IPS-20b (cell line): ENCODE measurements at regions not wholly inside any gene's neighbourhood (a gene's known extent, or its start where the extent isn't known, plus 50 kb on each side); places are given as distances from the start of the nearest gene placed in this dataset.
A peak's percentile ranks its signal among the peaks of the same experiment; 100 is the strongest.

Experiments
- H3K27ac ChIP-seq: one replicate; pipeline ENCODE4 v1.5.1; 2013; ENCODE audit warnings: low read length
- H3K27me3 ChIP-seq: 2 replicates; pipeline ENCODE4 v1.6.1; 2013; ENCODE audit warnings: mild to moderate bottlenecking, low read length, inconsistent platforms; ENCODE audit not compliant: insufficient read depth
- H3K36me3 ChIP-seq: 2 replicates; pipeline ENCODE4 v1.6.1; 2013; ENCODE audit warnings: low read depth, mild to moderate bottlenecking, inconsistent platforms, low read length, moderate library complexity; ENCODE audit not compliant: insufficient read depth
- H3K4me1 ChIP-seq: 2 replicates; pipeline ENCODE4 v1.6.1; 2013; ENCODE audit warnings: mild to moderate bottlenecking, control low read depth, inconsistent platforms, low read length, moderate library complexity; ENCODE audit not compliant: insufficient read depth
- H3K4me3 ChIP-seq: 2 replicates; pipeline ENCODE4 v1.5.1; 2013; ENCODE audit warnings: mild to moderate bottlenecking, low read length, inconsistent platforms
- H3K9ac ChIP-seq: 2 replicates; pipeline ENCODE4 v1.6.1; 2013; ENCODE audit warnings: low read depth, mild to moderate bottlenecking, inconsistent platforms, low read length, moderate library complexity
- H3K9me3 ChIP-seq: 2 replicates; pipeline ENCODE4 v1.6.1; 2013; ENCODE audit warnings: mild to moderate bottlenecking, low read depth, low read length, inconsistent platforms; ENCODE audit not compliant: insufficient read depth

- Histone ChIP-seq H3K36me3 (no peaks in the 10 kb centered on the region), H3K9me3 (no peaks in the 10 kb centered on the region), H3K9ac (peak overlapping the region; percentile 14; the same call in 1 of the 2 replicates), H3K4me1 (peaks cover 45% of the 10 kb centered on the region), H3K27ac (peak overlapping the region; percentile 10), H3K4me3 (peak overlapping the region; percentile 19; the same call in 1 of the 2 replicates), H3K27me3 (no peaks in the 10 kb centered on the region)
Measured at GRCh38 chr9:110114859-110115201, 93.1 kb downstream of the C9orf152 start.

GRCh38 chr9:110115341-110115820, 92.6 kb downstream of the C9orf152 start:
- Histone ChIP-seq H3K27me3 (no peaks in the 10 kb centered on the region), H3K27ac (peak overlapping the region; percentile 10), H3K9me3 (no peaks in the 10 kb centered on the region), H3K4me1 (peaks cover 45% of the 10 kb centered on the region), H3K9ac (no peak overlapping the region; the same call in 1 of the 2 replicates), H3K36me3 (no peaks in the 10 kb centered on the region), H3K4me3 (no peak overlapping the region)

GRCh38 chr9:110115826-110116542, 92.0 kb downstream of the C9orf152 start:
- Histone ChIP-seq H3K27me3 (no peaks in the 10 kb centered on the region), H3K9me3 (no peaks in the 10 kb centered on the region), H3K27ac (peak overlapping the region; percentile 10), H3K4me1 (peaks cover 44% of the 10 kb centered on the region), H3K9ac (no peak overlapping the region; the same call in 1 of the 2 replicates), H3K4me3 (no peak overlapping the region), H3K36me3 (no peaks in the 10 kb centered on the region)

GRCh38 chr9:110116543-110116885, 91.4 kb downstream of the C9orf152 start:
- no peaks in the 10 kb centered on the region for H3K36me3 ChIP-seq

GRCh38 chr9:110121170-110121569, 86.8 kb downstream of the C9orf152 start:
- Histone ChIP-seq H3K27me3 (no peaks in the 10 kb centered on the region), H3K27ac (no peak overlapping the region), H3K4me1 (peaks cover 41% of the 10 kb centered on the region), H3K36me3 (no peaks in the 10 kb centered on the region), H3K9ac (peak overlapping the region; percentile 8; the same call in 1 of the 2 replicates), H3K9me3 (no peaks in the 10 kb centered on the region), H3K4me3 (no peak overlapping the region)

More at GRCh38 chr9:110116543-110116885, 91.4 kb downstream of the C9orf152 start:
- Histone ChIP-seq H3K27ac (no peak overlapping the region), H3K9ac (no peak overlapping the region), H3K4me3 (no peak overlapping the region), H3K27me3 (no peaks in the 10 kb centered on the region), H3K4me1 (peaks cover 44% of the 10 kb centered on the region), H3K9me3 (no peaks in the 10 kb centered on the region)

- H3K4me1 ChIP-seq = peaks cover 50% of the 10 kb centered on the region
Measured at GRCh38 chr9:110123341-110124095, 84.4 kb downstream of the C9orf152 start.

GRCh38 chr9:110124439-110124838, 83.5 kb downstream of the C9orf152 start:
- Histone ChIP-seq H3K9me3 (no peaks in the 10 kb centered on the region), H3K27ac (no peak overlapping the region), H3K4me3 (no peak overlapping the region), H3K36me3 (no peaks in the 10 kb centered on the region), H3K4me1 (peaks cover 56% of the 10 kb centered on the region), H3K27me3 (no peaks in the 10 kb centered on the region), H3K9ac (no peak overlapping the region)

More at GRCh38 chr9:110123341-110124095, 84.4 kb downstream of the C9orf152 start:
- no peaks in the 10 kb centered on the region for H3K9me3 ChIP-seq
- no peaks in the 10 kb centered on the region for H3K36me3 ChIP-seq
- H3K9ac ChIP-seq = no peak overlapping the region; the same call in 1 of the 2 replicates
- no peaks in the 10 kb centered on the region for H3K27me3 ChIP-seq
- H3K4me3 ChIP-seq = no peak overlapping the region
- no peak overlapping the region for H3K27ac ChIP-seq

DNA sequence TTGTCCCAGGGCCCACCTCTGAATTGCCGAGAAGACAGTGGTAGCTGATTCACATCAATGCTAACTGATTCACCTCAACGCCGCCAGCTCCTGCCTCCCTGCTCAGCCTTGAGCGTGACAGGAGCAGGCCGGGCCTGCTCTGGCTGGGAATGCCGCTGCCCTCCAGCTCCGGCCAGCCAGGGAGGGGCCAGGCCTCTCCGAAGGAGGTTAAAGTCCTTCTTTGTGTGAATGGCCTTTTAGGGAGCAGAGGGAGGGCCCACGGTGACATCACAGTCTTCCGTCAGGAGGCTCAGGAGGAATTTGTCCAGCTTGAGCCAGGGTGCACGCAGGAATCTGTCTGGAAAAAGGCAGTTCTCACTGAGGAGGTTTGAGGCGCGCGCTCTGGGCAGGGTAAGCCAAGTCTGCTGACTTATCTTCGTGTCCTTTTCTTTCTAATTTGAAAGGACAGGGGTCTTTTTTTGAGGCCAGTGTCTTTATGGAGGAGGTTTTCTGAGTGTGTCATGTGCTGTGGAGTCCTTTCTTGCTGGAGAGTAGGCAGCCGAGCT, 82.7 kb downstream of the C9orf152 start:
- Histone ChIP-seq H3K4me3 (peak overlapping the region; percentile 16; the same call in 1 of the 2 replicates), H3K4me1 (peaks cover 64% of the 10 kb centered on the region), H3K9me3 (no peaks in the 10 kb centered on the region), H3K9ac (peak overlapping the region; percentile 39; the same call in 1 of the 2 replicates), H3K27ac (no peak overlapping the region), H3K36me3 (no peaks in the 10 kb centered on the region), H3K27me3 (no peaks in the 10 kb centered on the region)

DNA sequence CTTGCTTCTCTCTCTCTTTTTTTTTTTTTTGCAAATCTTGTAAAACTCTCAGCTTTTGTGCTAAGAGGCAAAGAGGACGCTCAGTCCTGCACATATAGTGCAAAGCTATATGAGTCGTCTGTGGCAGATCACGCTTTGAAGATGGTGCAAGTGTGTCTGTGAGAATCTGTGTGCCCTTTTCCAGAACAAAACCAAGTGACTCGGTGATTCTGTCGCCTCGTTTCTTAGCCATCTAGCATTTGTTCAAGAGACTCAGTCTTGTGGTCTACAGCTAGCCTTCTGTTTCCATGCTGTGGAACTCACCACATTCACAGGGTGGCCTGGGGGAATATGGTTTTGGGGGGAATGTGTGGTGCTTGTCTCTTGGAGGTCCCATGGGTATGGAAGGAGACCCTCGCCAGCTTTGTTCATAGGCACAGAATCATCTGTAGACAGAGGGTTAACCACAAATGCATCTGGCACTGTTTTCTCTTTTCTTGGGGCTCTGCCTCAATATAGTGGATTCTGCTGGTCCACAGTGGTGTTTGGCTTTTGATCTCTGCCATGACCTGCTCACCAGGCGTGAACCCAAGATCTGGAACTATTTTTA, 82.1 kb downstream of the C9orf152 start:
- Histone ChIP-seq H3K4me1 (peaks cover 69% of the 10 kb centered on the region), H3K9ac (peak overlapping the region; percentile 39; the same call in 1 of the 2 replicates)

GRCh38 chr9:110126499-110126941, 81.4 kb downstream of the C9orf152 start:
- H3K27ac ChIP-seq = no peak overlapping the region
- no peaks in the 10 kb centered on the region for H3K9me3 ChIP-seq
- peaks cover 67% of the 10 kb centered on the region for H3K4me1 ChIP-seq
- H3K4me3 ChIP-seq = no peak overlapping the region
- no peaks in the 10 kb centered on the region for H3K27me3 ChIP-seq
- peak overlapping the region; percentile 25; the same call in 1 of the 2 replicates for H3K9ac ChIP-seq
- no peaks in the 10 kb centered on the region for H3K36me3 ChIP-seq

More for the DNA sequence above, 82.1 kb downstream of the C9orf152 start:
- H3K27ac ChIP-seq = no peak overlapping the region
- H3K9me3 ChIP-seq = no peaks in the 10 kb centered on the region
- H3K36me3 ChIP-seq = no peaks in the 10 kb centered on the region
- H3K27me3 ChIP-seq = no peaks in the 10 kb centered on the region
- H3K4me3 ChIP-seq = 0 out of 2 replicates have a peak overlapping the region, but pooled peaks have one; percentile 25
